ENCODE measurements at regions not wholly inside any gene's neighbourhood (a gene's known extent, or its start where the extent isn't known, plus 50 kb on each side); places are given as distances from the start of the nearest gene placed in this dataset.
"Not testable (repeated sequence)": the region's sequence is repeated elsewhere in the genome, so short reads cannot be mapped to it uniquely, and the experiment has no call there.

DNA sequence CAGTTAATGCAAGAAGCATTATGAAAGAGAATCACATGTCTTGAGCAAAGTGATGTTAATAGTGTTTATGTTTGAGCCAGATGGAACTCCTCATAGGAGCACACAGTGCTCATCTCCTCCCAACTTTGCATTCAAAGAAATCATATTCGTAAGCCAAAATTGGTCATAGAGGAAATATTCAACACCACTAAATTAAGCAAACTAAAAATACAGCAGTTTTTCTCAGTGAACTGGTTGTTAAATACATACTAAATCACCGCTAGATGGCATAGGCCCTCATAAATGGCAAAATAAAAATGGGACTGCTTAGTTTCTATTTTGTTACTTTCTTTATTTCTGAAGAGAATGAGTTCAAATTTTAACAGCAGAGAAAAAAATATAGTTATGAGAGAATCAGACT is 114.3 kb downstream of the SYT15 start:
- CTCF ChIA-PET; H3K27me3 Mint-ChIP-seq (ENCODE audit: unreplicated experiment); H3K36me3 Mint-ChIP-seq (ENCODE audit: insufficient read depth, unreplicated experiment); H3K4me1 Mint-ChIP-seq (ENCODE audit: low read depth, unreplicated experiment); H3K27ac Mint-ChIP-seq (ENCODE audit: unreplicated experiment); H3K9me3 Mint-ChIP-seq (ENCODE audit: low read depth, unreplicated experiment); H3K4me3 Mint-ChIP-seq (ENCODE audit: low read depth, unreplicated experiment); BruUV-seq (replicated peaks); intact Hi-C loops (cut with micrococcal nuclease; ENCODE audit: unreplicated experiment): not testable (repeated sequence)
- peak; percentile 1 for DNase-seq

DNA sequence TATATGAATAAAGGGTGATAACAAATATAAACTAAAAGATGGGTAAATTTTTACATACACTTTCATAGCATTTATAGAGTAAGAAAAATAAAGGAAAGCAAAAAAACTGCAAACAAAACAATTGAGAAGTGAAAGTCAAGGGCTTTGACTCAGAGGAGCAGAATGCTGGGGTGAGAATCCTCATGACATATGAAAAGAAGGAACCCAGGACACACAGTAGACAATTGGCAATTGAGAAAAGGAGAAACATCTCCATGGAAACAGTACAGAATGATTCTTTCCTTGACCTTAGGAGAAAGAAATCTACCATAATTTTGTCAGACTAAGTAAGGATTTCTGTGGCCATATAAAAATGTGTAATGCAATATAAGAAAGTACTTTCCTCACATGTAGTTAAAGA is 138.3 kb downstream of the SYT15 start:
- intact Hi-C loops (cut with micrococcal nuclease; ENCODE audit: unreplicated experiment); H3K4me1 Mint-ChIP-seq (ENCODE audit: low read depth, unreplicated experiment); H3K4me3 Mint-ChIP-seq (ENCODE audit: low read depth, unreplicated experiment); H3K27me3 Mint-ChIP-seq (ENCODE audit: unreplicated experiment); DNase-seq; CTCF ChIA-PET; H3K9me3 Mint-ChIP-seq (ENCODE audit: low read depth, unreplicated experiment); H3K36me3 Mint-ChIP-seq (ENCODE audit: insufficient read depth, unreplicated experiment); BruUV-seq (replicated peaks); H3K27ac Mint-ChIP-seq (ENCODE audit: unreplicated experiment): not testable (repeated sequence)

DNA sequence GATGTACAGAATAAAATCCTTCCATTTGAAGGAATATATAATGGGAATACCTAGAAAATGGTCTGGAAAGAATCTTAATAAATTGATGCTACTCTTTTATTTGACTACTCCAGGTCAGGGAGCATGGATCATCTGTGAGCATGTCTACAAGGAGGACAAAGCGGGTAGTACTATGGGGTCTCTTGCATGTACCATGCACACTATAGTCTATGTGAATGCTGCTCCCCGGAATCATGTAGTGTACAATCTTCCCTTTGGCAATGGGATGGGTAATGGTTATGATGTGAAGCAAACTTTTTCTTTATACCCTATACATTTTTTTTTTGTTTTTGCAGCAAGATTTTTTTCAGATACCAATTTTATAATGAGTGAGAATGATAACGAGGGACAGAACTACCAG is 139.1 kb downstream of the SYT15 start:
- not testable (repeated sequence) for H3K27me3 Mint-ChIP-seq (ENCODE audit: unreplicated experiment); H3K9me3 Mint-ChIP-seq (ENCODE audit: low read depth, unreplicated experiment)

DNA sequence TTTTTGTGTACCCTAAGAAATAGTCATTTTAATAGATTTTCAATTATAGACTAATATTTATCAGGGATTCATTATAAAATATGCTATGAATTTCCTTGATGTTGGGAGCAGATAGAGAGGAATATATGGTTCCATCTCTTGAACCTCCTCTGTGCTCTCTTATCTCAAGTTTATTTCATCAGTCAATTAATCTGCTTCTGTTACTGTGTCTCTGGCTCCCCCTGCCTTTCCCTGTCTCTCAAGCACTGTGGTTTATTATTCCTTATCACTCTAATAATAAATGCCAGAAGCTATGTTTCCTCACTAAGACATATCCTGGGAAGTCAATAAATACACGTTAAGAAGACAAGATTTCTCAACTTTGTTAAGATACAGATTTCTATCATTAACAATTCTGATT is 141.5 kb downstream of the SYT15 start:
- CTCF ChIA-PET; H3K36me3 Mint-ChIP-seq (ENCODE audit: insufficient read depth, unreplicated experiment); H3K9me3 Mint-ChIP-seq (ENCODE audit: low read depth, unreplicated experiment); BruUV-seq (replicated peaks); H3K27me3 Mint-ChIP-seq (ENCODE audit: unreplicated experiment); intact Hi-C loops (cut with micrococcal nuclease; ENCODE audit: unreplicated experiment): not testable (repeated sequence)
- TF ChIP-seq, protein P1, sequence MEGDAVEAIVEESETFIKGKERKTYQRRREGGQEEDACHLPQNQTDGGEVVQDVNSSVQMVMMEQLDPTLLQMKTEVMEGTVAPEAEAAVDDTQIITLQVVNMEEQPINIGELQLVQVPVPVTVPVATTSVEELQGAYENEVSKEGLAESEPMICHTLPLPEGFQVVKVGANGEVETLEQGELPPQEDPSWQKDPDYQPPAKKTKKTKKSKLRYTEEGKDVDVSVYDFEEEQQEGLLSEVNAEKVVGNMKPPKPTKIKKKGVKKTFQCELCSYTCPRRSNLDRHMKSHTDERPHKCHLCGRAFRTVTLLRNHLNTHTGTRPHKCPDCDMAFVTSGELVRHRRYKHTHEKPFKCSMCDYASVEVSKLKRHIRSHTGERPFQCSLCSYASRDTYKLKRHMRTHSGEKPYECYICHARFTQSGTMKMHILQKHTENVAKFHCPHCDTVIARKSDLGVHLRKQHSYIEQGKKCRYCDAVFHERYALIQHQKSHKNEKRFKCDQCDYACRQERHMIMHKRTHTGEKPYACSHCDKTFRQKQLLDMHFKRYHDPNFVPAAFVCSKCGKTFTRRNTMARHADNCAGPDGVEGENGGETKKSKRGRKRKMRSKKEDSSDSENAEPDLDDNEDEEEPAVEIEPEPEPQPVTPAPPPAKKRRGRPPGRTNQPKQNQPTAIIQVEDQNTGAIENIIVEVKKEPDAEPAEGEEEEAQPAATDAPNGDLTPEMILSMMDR (IDR thresholded peaks at IDR 0.05; ENCODE audit: unreplicated experiment) = peak; percentile 38
- H3K27ac Mint-ChIP-seq (ENCODE audit: unreplicated experiment) = peak overlapping the region; percentile 63
- DNase-seq = peak; percentile 79
- H3K4me3 Mint-ChIP-seq (ENCODE audit: low read depth, unreplicated experiment) = peak overlapping the region; percentile 56
- H3K4me1 Mint-ChIP-seq (ENCODE audit: low read depth, unreplicated experiment) = peaks cover 23% of the 10 kb centered on the region

More for the DNA sequence above, 139.1 kb downstream of the SYT15 start:
- H3K36me3 Mint-ChIP-seq (ENCODE audit: insufficient read depth, unreplicated experiment); CTCF ChIA-PET; DNase-seq; intact Hi-C loops (cut with micrococcal nuclease; ENCODE audit: unreplicated experiment); H3K27ac Mint-ChIP-seq (ENCODE audit: unreplicated experiment); H3K4me3 Mint-ChIP-seq (ENCODE audit: low read depth, unreplicated experiment); BruUV-seq (replicated peaks); H3K4me1 Mint-ChIP-seq (ENCODE audit: low read depth, unreplicated experiment): not testable (repeated sequence)

DNA sequence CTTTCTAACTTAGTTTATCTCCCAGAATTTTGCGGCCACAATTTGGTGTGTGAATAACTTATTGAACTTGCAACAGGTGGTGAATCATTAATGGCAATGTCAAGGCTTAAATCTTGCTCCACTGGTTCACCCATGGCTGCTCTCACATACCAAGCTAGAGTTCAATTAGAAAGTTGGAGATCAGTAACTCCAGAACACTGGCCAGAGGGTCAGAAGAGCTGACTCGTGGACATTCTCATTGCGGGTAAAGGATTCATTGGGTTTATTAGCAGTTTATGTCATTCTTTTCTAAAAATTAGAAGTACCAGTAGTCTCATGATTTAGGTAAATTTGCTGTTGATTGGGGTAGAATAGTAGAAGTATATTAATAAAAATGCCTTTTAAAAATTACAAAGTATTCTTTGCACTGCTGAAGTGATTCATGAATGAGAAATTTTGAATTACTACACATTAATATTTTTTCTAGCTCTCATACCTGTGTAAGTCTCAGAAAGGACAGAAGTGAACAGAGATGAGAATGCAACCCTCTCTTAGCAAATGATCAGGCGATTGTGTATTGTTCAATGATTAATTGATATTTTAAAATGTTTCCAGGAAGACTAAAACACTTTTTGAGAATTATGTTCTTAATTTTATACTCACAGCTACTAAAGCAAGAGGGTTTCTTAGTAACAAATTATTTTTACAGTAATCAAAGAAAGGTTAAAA is 142.0 kb downstream of the SYT15 start:
- Mint-ChIP-seq H3K27ac (ENCODE audit: unreplicated experiment) (peak overlapping the region; percentile 63), H3K4me3 (ENCODE audit: low read depth, unreplicated experiment) (peak overlapping the region; percentile 56)
- peak; percentile 4 for DNase-seq

DNA sequence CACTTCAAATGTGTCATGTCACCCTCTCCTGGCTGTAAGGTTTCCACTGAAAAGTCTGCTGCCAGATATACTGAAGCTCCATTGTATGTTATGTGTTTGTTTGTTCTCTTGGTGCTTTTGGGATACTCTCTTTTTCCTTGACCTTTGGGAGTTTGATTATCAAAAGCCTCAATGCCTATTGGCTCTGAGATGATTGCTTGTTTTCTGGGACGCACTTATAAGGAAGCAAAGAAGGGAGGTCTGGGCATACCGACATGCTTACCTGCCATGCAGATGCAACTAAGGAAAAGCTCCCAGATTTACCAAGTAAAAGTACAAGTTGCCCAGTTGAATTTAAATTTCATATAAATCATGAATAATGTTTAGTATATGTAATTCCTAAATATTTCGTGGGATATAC is 145.3 kb downstream of the SYT15 start:
- CTCF ChIA-PET; intact Hi-C loops (cut with micrococcal nuclease; ENCODE audit: unreplicated experiment); BruUV-seq (replicated peaks); H3K36me3 Mint-ChIP-seq (ENCODE audit: insufficient read depth, unreplicated experiment); H3K27ac Mint-ChIP-seq (ENCODE audit: unreplicated experiment); H3K27me3 Mint-ChIP-seq (ENCODE audit: unreplicated experiment); DNase-seq; H3K9me3 Mint-ChIP-seq (ENCODE audit: low read depth, unreplicated experiment); H3K4me3 Mint-ChIP-seq (ENCODE audit: low read depth, unreplicated experiment): not testable (repeated sequence)
- H3K4me1 Mint-ChIP-seq (ENCODE audit: low read depth, unreplicated experiment) = peaks cover 23% of the 10 kb centered on the region

More for the DNA sequence above, 142.0 kb downstream of the SYT15 start:
- intact Hi-C loops (cut with micrococcal nuclease; ENCODE audit: unreplicated experiment); H3K27me3 Mint-ChIP-seq (ENCODE audit: unreplicated experiment); CTCF ChIA-PET; H3K9me3 Mint-ChIP-seq (ENCODE audit: low read depth, unreplicated experiment); H3K36me3 Mint-ChIP-seq (ENCODE audit: insufficient read depth, unreplicated experiment): not testable (repeated sequence)
- TSS peak; percentile 90 for BruUV-seq (replicated peaks)
- peaks cover 23% of the 10 kb centered on the region for H3K4me1 Mint-ChIP-seq (ENCODE audit: low read depth, unreplicated experiment)

DNA sequence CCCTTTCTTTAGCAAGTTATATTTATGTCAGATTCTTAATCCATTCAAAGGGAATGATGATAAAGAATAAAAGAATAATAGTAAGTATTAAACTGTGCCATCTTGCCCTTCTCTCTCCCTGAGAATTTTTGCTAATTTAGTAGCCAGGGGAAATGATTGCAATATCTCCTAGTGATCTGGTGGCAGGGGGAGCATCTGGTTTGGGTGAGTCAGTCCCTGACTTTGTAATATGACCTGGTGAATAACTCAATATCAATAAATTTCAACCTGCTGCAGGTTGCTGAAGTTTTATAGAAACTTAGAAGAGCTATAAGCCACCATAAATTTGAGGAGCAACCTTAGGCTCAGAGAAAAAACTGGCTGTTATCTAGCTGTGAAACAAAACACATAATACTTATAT is 149.4 kb downstream of the SYT15 start:
- peaks cover 11% of the 10 kb centered on the region for H3K4me1 Mint-ChIP-seq (ENCODE audit: low read depth, unreplicated experiment)
- H3K36me3 Mint-ChIP-seq (ENCODE audit: insufficient read depth, unreplicated experiment); intact Hi-C loops (cut with micrococcal nuclease; ENCODE audit: unreplicated experiment); DNase-seq; CTCF ChIA-PET; H3K9me3 Mint-ChIP-seq (ENCODE audit: low read depth, unreplicated experiment); H3K27ac Mint-ChIP-seq (ENCODE audit: unreplicated experiment); H3K27me3 Mint-ChIP-seq (ENCODE audit: unreplicated experiment); BruUV-seq (replicated peaks); H3K4me3 Mint-ChIP-seq (ENCODE audit: low read depth, unreplicated experiment): not testable (repeated sequence)

DNA sequence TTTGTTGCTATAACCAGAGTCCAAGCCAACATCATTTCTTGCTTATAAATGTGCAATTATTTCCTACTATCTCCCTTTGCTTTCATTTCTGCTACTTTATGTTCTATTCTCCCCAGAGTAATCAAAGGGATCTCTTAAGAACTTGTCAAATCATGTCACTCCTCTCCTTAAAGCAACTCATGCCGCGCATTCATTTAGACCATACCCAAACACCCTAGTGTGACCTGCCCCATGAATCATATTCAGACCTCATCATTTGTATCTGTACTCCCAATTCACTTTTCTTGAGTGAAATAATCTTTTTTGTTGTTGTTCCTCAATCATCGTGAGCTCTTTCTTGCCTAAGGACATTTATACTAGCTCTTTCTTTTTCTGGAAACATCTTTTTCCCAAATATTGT is 151.8 kb downstream of the SYT15 start:
- DNase-seq; H3K4me3 Mint-ChIP-seq (ENCODE audit: low read depth, unreplicated experiment); intact Hi-C loops (cut with micrococcal nuclease; ENCODE audit: unreplicated experiment); CTCF ChIA-PET; H3K27ac Mint-ChIP-seq (ENCODE audit: unreplicated experiment); H3K9me3 Mint-ChIP-seq (ENCODE audit: low read depth, unreplicated experiment); H3K27me3 Mint-ChIP-seq (ENCODE audit: unreplicated experiment); BruUV-seq (replicated peaks); H3K4me1 Mint-ChIP-seq (ENCODE audit: low read depth, unreplicated experiment); H3K36me3 Mint-ChIP-seq (ENCODE audit: insufficient read depth, unreplicated experiment): not testable (repeated sequence)

DNA sequence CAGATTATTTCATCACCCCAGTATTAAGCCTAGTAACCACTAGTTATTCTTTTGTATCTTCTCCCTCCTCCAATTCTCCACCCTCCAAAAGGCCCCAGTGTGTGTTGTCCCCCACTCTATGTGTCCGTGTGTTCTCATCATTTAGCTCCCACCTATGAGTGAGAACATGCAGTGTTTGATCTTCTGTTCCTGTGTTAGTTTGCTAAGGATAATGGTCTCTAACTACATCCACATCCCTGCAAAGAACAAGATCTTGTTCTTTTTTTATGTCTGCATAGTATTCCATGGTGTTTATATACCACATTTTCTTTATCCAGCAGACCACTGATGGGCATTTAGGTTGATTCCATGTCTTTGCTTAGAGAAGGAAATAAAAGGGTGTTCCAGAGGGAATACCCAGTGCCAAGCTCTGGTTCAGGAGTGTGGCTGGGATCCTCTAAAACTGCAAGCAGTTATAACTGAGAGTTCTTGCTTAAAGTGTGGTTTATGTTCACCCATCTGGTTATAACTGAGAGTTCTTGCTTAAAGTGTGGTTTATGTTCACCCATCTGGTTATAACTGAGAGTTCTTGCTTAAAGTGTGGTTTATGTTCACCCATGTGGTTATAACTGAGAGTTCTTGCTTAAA is 154.8 kb downstream of the SYT15 start:
- H3K9me3 Mint-ChIP-seq (ENCODE audit: low read depth, unreplicated experiment); H3K27me3 Mint-ChIP-seq (ENCODE audit: unreplicated experiment); BruUV-seq (replicated peaks): not testable (repeated sequence)

More for the DNA sequence above, 154.8 kb downstream of the SYT15 start:
- CTCF ChIA-PET; H3K4me3 Mint-ChIP-seq (ENCODE audit: low read depth, unreplicated experiment); DNase-seq; H3K27ac Mint-ChIP-seq (ENCODE audit: unreplicated experiment); intact Hi-C loops (cut with micrococcal nuclease; ENCODE audit: unreplicated experiment); H3K4me1 Mint-ChIP-seq (ENCODE audit: low read depth, unreplicated experiment); H3K36me3 Mint-ChIP-seq (ENCODE audit: insufficient read depth, unreplicated experiment): not testable (repeated sequence)
